ENCODE measurements at regions not wholly inside any gene's neighbourhood (a gene's known extent, or its start where the extent isn't known, plus 50 kb on each side); places are given as distances from the start of the nearest gene placed in this dataset.
"Not testable (repeated sequence)": the region's sequence is repeated elsewhere in the genome, so short reads cannot be mapped to it uniquely, and the experiment has no call there.

GRCh38 chr1:34370748-34371147 is 194.0 kb downstream of the C1orf94 start:
- Histone ChIP-seq H3K36me3 (ENCODE audit: control insufficient read depth in 1 of 2, insufficient read depth in 2 of 2, low read length in 2 of 2) (no peaks in the 10 kb centered on the region), H3K4me1 (ENCODE audit: control insufficient read depth in 1 of 2, insufficient read depth in 2 of 2, low read length in 2 of 2) (no peaks in the 10 kb centered on the region), H3K27me3 (ENCODE audit: low read depth, low read length) (no peaks in the 10 kb centered on the region), H3K27ac (ENCODE audit: low read length) (no peak overlapping the region), H3K9me3 (ENCODE audit: control insufficient read depth in 1 of 2, low read length in 2 of 2) (no peaks in the 10 kb centered on the region), H3K4me3 (ENCODE audit: low read depth in 1 of 2, low read length in 2 of 2) (no peak overlapping the region)

GRCh38 chr1:34371179-34371578 is 194.5 kb downstream of the C1orf94 start:
- H3K27me3 ChIP-seq (ENCODE audit: low read depth, low read length); H3K9me3 ChIP-seq (ENCODE audit: control insufficient read depth in 1 of 2, low read length in 2 of 2); H3K27ac ChIP-seq (ENCODE audit: low read length); H3K4me1 ChIP-seq (ENCODE audit: control insufficient read depth in 1 of 2, insufficient read depth in 2 of 2, low read length in 2 of 2); H3K4me3 ChIP-seq (ENCODE audit: low read depth in 1 of 2, low read length in 2 of 2); H3K36me3 ChIP-seq (ENCODE audit: control insufficient read depth in 1 of 2, insufficient read depth in 2 of 2, low read length in 2 of 2): not testable (repeated sequence)

- Histone ChIP-seq H3K27ac (ENCODE audit: low read length) (no peak overlapping the region), H3K4me3 (ENCODE audit: low read depth in 1 of 2, low read length in 2 of 2) (no peak overlapping the region), H3K4me1 (ENCODE audit: control insufficient read depth in 1 of 2, insufficient read depth in 2 of 2, low read length in 2 of 2) (no peaks in the 10 kb centered on the region), H3K9me3 (ENCODE audit: control insufficient read depth in 1 of 2, low read length in 2 of 2) (no peaks in the 10 kb centered on the region), H3K27me3 (ENCODE audit: low read depth, low read length) (no peaks in the 10 kb centered on the region), H3K36me3 (ENCODE audit: control insufficient read depth in 1 of 2, insufficient read depth in 2 of 2, low read length in 2 of 2) (no peaks in the 10 kb centered on the region)
Observed at GRCh38 chr1:34371829-34372532, 195.3 kb downstream of the C1orf94 start.

- Histone ChIP-seq H3K9me3 (ENCODE audit: control insufficient read depth in 1 of 2, low read length in 2 of 2) (no peaks in the 10 kb centered on the region), H3K4me1 (ENCODE audit: control insufficient read depth in 1 of 2, insufficient read depth in 2 of 2, low read length in 2 of 2) (no peaks in the 10 kb centered on the region), H3K4me3 (ENCODE audit: low read depth in 1 of 2, low read length in 2 of 2) (no peak overlapping the region), H3K27me3 (ENCODE audit: low read depth, low read length) (no peaks in the 10 kb centered on the region), H3K36me3 (ENCODE audit: control insufficient read depth in 1 of 2, insufficient read depth in 2 of 2, low read length in 2 of 2) (no peaks in the 10 kb centered on the region), H3K27ac (ENCODE audit: low read length) (no peak overlapping the region)
Observed at GRCh38 chr1:34372891-34373290, 196.2 kb downstream of the C1orf94 start.

- Histone ChIP-seq H3K4me1 (ENCODE audit: control insufficient read depth in 1 of 2, insufficient read depth in 2 of 2, low read length in 2 of 2) (no peaks in the 10 kb centered on the region), H3K9me3 (ENCODE audit: control insufficient read depth in 1 of 2, low read length in 2 of 2) (no peaks in the 10 kb centered on the region), H3K27me3 (ENCODE audit: low read depth, low read length) (peaks cover under 1% of the 10 kb centered on the region), H3K4me3 (ENCODE audit: low read depth in 1 of 2, low read length in 2 of 2) (no peak overlapping the region), H3K36me3 (ENCODE audit: control insufficient read depth in 1 of 2, insufficient read depth in 2 of 2, low read length in 2 of 2) (no peaks in the 10 kb centered on the region), H3K27ac (ENCODE audit: low read length) (no peak overlapping the region)
Observed at GRCh38 chr1:34373912-34374311, 197.2 kb downstream of the C1orf94 start.

- H3K36me3 ChIP-seq (ENCODE audit: control insufficient read depth in 1 of 2, insufficient read depth in 2 of 2, low read length in 2 of 2), result no peaks in the 10 kb centered on the region
- no peaks in the 10 kb centered on the region for H3K4me1 ChIP-seq (ENCODE audit: control insufficient read depth in 1 of 2, insufficient read depth in 2 of 2, low read length in 2 of 2)
- H3K27ac ChIP-seq (ENCODE audit: low read length), result no peak overlapping the region
- H3K9me3 ChIP-seq (ENCODE audit: control insufficient read depth in 1 of 2, low read length in 2 of 2), result no peaks in the 10 kb centered on the region
- no peak overlapping the region for H3K4me3 ChIP-seq (ENCODE audit: low read depth in 1 of 2, low read length in 2 of 2)
- peaks cover 5% of the 10 kb centered on the region for H3K27me3 ChIP-seq (ENCODE audit: low read depth, low read length)
Observed at GRCh38 chr1:34376531-34376930, 199.8 kb downstream of the C1orf94 start.

GRCh38 chr1:34378968-34379856 is 202.5 kb downstream of the C1orf94 start:
- Histone ChIP-seq H3K4me1 (ENCODE audit: control insufficient read depth in 1 of 2, insufficient read depth in 2 of 2, low read length in 2 of 2) (no peaks in the 10 kb centered on the region), H3K27ac (ENCODE audit: low read length) (no peak overlapping the region), H3K36me3 (ENCODE audit: control insufficient read depth in 1 of 2, insufficient read depth in 2 of 2, low read length in 2 of 2) (no peaks in the 10 kb centered on the region), H3K27me3 (ENCODE audit: low read depth, low read length) (peaks cover 5% of the 10 kb centered on the region), H3K4me3 (ENCODE audit: low read depth in 1 of 2, low read length in 2 of 2) (no peak overlapping the region), H3K9me3 (ENCODE audit: control insufficient read depth in 1 of 2, low read length in 2 of 2) (no peaks in the 10 kb centered on the region)

GRCh38 chr1:34379911-34380310 is 203.2 kb downstream of the C1orf94 start:
- Histone ChIP-seq H3K4me1 (ENCODE audit: control insufficient read depth in 1 of 2, insufficient read depth in 2 of 2, low read length in 2 of 2) (no peaks in the 10 kb centered on the region), H3K9me3 (ENCODE audit: control insufficient read depth in 1 of 2, low read length in 2 of 2) (no peaks in the 10 kb centered on the region), H3K4me3 (ENCODE audit: low read depth in 1 of 2, low read length in 2 of 2) (no peak overlapping the region), H3K27ac (ENCODE audit: low read length) (no peak overlapping the region), H3K27me3 (ENCODE audit: low read depth, low read length) (peaks cover 5% of the 10 kb centered on the region), H3K36me3 (ENCODE audit: control insufficient read depth in 1 of 2, insufficient read depth in 2 of 2, low read length in 2 of 2) (no peaks in the 10 kb centered on the region)

GRCh38 chr1:34380526-34381124 is 203.9 kb downstream of the C1orf94 start:
- Histone ChIP-seq H3K9me3 (ENCODE audit: control insufficient read depth in 1 of 2, low read length in 2 of 2) (no peaks in the 10 kb centered on the region), H3K4me1 (ENCODE audit: control insufficient read depth in 1 of 2, insufficient read depth in 2 of 2, low read length in 2 of 2) (no peaks in the 10 kb centered on the region), H3K27me3 (ENCODE audit: low read depth, low read length) (peaks cover 5% of the 10 kb centered on the region), H3K4me3 (ENCODE audit: low read depth in 1 of 2, low read length in 2 of 2) (no peak overlapping the region), H3K27ac (ENCODE audit: low read length) (no peak overlapping the region), H3K36me3 (ENCODE audit: control insufficient read depth in 1 of 2, insufficient read depth in 2 of 2, low read length in 2 of 2) (no peaks in the 10 kb centered on the region)

GRCh38 chr1:34389974-34390373 is 213.3 kb downstream of the C1orf94 start:
- Histone ChIP-seq H3K9me3 (ENCODE audit: control insufficient read depth in 1 of 2, low read length in 2 of 2) (peaks cover 4 to 11% of the 10 kb centered on the region in 2 donors), H3K36me3 (ENCODE audit: control insufficient read depth in 1 of 2, insufficient read depth in 2 of 2, low read length in 2 of 2) (no peaks in the 10 kb centered on the region), H3K27me3 (ENCODE audit: low read depth, low read length) (no peaks in the 10 kb centered on the region), H3K27ac (ENCODE audit: low read length) (no peak overlapping the region), H3K4me3 (ENCODE audit: low read depth in 1 of 2, low read length in 2 of 2) (no peak overlapping the region), H3K4me1 (ENCODE audit: control insufficient read depth in 1 of 2, insufficient read depth in 2 of 2, low read length in 2 of 2) (no peaks in the 10 kb centered on the region)

GRCh38 chr1:34396042-34396441 is 219.3 kb downstream of the C1orf94 start:
- H3K27ac ChIP-seq (ENCODE audit: low read length), result no peak overlapping the region
- H3K4me1 ChIP-seq (ENCODE audit: control insufficient read depth in 1 of 2, insufficient read depth in 2 of 2, low read length in 2 of 2), result no peaks in the 10 kb centered on the region
- H3K4me3 ChIP-seq (ENCODE audit: low read depth in 1 of 2, low read length in 2 of 2), result no peak overlapping the region
- H3K36me3 ChIP-seq (ENCODE audit: control insufficient read depth in 1 of 2, insufficient read depth in 2 of 2, low read length in 2 of 2), result no peaks in the 10 kb centered on the region
- peaks cover 0 to 12% of the 10 kb centered on the region in 2 donors for H3K9me3 ChIP-seq (ENCODE audit: control insufficient read depth in 1 of 2, low read length in 2 of 2)
- H3K27me3 ChIP-seq (ENCODE audit: low read depth, low read length), result no peaks in the 10 kb centered on the region
